G401.6 (cell line): ENCODE measurements at regions not wholly inside any gene's neighbourhood (a gene's known extent, or its start where the extent isn't known, plus 50 kb on each side); places are given as distances from the start of the nearest gene placed in this dataset.
"Not testable (repeated sequence)": the region's sequence is repeated elsewhere in the genome, so short reads cannot be mapped to it uniquely, and the experiment has no call there.

Experiments
- FAIRE-seq: peaks from 2 replicates; lab custom pipeline; 2012; peaks lifted over from hg19 to GRCh38; lab: Jason Lieb, UNC

GRCh38 chr10:93127642-93128215, 54.0 kb downstream of the CYP26A1 start:
- not testable (repeated sequence) for FAIRE-seq

GRCh38 chr10:93131986-93132385, 58.3 kb downstream of the CYP26A1 start:
- FAIRE-seq: no peak

- FAIRE-seq: no peak
Measured at GRCh38 chr10:93138113-93138870, 64.6 kb downstream of the CYP26A1 start.

GRCh38 chr10:93139059-93139655, 65.5 kb downstream of the CYP26A1 start:
- FAIRE-seq: no peak

- FAIRE-seq: no peak
Measured at GRCh38 chr10:93142534-93142933, 68.8 kb downstream of the CYP26A1 start.

GRCh38 chr10:93143281-93143680, 69.6 kb downstream of the CYP26A1 start:
- no peak for FAIRE-seq

GRCh38 chr10:93146336-93146735, 72.6 kb downstream of the CYP26A1 start:
- FAIRE-seq: no peak

GRCh38 chr10:93147281-93147680, 73.6 kb downstream of the CYP26A1 start:
- FAIRE-seq: no peak

GRCh38 chr10:93148476-93148875, 74.8 kb downstream of the CYP26A1 start:
- no peak for FAIRE-seq

GRCh38 chr10:93149761-93150160, 76.1 kb downstream of the CYP26A1 start:
- FAIRE-seq: no peak

GRCh38 chr10:93150289-93150688, 76.6 kb downstream of the CYP26A1 start:
- no peak for FAIRE-seq

GRCh38 chr10:93150990-93151547, 77.4 kb downstream of the CYP26A1 start:
- FAIRE-seq: no peak

- no peak for FAIRE-seq
Measured at GRCh38 chr10:93152136-93152535, 78.4 kb downstream of the CYP26A1 start.

- peak; percentile 13 for FAIRE-seq
Measured at GRCh38 chr10:93154531-93154930, 80.8 kb downstream of the CYP26A1 start.

- FAIRE-seq: no peak
Measured at GRCh38 chr10:93160140-93160539, 86.4 kb downstream of the CYP26A1 start.

- FAIRE-seq: no peak
Measured at GRCh38 chr10:93160829-93161228, 87.1 kb downstream of the CYP26A1 start.

- FAIRE-seq: no peak
Measured at GRCh38 chr10:93165367-93165766, 91.7 kb downstream of the CYP26A1 start.

- FAIRE-seq: no peak
Measured at GRCh38 chr10:93166134-93166533, 92.4 kb downstream of the CYP26A1 start.

- FAIRE-seq: no peak
Measured at GRCh38 chr10:93171837-93172236, 98.1 kb downstream of the CYP26A1 start.

- no peak for FAIRE-seq
Measured at GRCh38 chr10:93173967-93174845, 100.5 kb downstream of the CYP26A1 start.

GRCh38 chr10:93175490-93175889, 101.8 kb downstream of the CYP26A1 start:
- FAIRE-seq: no peak

- FAIRE-seq: no peak
Measured at GRCh38 chr10:93177511-93177910, 103.8 kb downstream of the CYP26A1 start.
